HG03565 (cell line): ENCODE measurements at regions not wholly inside any gene's neighbourhood (a gene's known extent, or its start where the extent isn't known, plus 50 kb on each side); places are given as distances from the start of the nearest gene placed in this dataset.

Experiments used
- ATAC-seq: cut with Tn5 transposase; IDR thresholded peaks from one replicate; pipeline ENCODE4 v1.9.1; 2021; ENCODE audit warnings: mild to moderate bottlenecking, moderate library complexity; ENCODE audit not compliant: unreplicated experiment

- ATAC-seq: no peak
These were observed 92.3 kb upstream of the UPP2 start for GRCh38 chr2:158009399-158009798.

GRCh38 chr2:158006961-158007719, 94.5 kb upstream of the UPP2 start:
- ATAC-seq: no peak

GRCh38 chr2:158004126-158004764, 97.4 kb upstream of the UPP2 start:
- no peak for ATAC-seq

- no peak for ATAC-seq
These were observed 99.6 kb upstream of the UPP2 start for GRCh38 chr2:158002079-158002478.

DNA sequence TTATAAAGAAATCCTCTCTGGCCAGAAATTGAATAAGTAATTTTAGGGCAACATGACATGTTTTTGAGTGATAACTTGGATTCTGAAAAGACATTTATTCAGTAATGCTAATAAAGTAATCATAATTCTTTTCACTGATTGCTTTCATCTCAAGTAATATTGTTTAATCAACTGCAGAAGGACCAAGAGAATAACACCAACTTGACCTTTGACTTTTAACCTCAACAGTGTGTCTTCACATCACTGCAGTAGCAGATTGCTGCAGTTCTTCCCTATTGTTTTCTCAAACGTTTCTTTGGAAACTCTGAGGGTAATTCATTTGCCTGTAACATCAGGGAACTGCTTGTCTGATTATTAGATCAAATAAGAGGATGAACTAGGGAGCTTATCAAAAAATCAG, 104.9 kb upstream of the UPP2 start:
- no peak for ATAC-seq

DNA sequence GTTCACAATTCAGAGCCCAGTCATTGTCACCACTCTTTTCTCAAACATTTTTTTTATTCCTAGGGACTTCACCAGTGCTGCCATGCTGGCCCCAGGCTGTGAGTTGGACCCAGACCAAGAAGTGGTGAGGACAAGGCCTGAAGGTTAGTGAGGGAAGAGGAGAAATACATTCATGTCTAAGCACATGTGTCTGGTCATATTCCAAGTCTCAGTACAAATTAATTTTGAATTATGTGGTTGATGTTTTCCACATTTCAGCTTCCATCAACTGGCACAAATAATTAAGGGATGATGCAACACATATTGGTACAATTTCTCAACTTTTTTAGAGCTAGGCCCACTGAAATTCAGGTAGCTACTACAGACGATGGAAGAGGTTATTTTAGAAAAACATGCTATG, 106.6 kb upstream of the UPP2 start:
- no peak for ATAC-seq

DNA sequence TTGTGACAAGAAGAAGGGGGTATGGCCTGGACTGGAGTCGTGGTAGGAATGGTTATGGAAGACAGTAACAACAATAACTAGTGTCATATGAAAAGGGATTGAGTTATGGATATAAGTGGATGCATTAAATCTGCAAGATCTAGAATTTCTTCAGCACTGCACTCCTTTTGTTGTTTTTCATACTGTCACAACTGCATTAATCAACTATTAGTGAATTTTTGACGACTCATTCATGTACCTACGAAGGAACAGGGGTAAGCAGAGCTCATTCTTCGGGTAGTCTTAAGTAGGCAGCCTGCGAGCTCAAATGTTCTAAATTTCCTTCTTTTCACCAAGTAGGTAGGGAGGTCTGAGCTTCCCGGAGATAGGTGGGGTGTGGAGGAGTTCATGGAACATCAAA, 109.7 kb upstream of the UPP2 start:
- no peak for ATAC-seq

- no peak for ATAC-seq
These were observed 111.5 kb upstream of the UPP2 start for GRCh38 chr2:157990173-157990572.

DNA sequence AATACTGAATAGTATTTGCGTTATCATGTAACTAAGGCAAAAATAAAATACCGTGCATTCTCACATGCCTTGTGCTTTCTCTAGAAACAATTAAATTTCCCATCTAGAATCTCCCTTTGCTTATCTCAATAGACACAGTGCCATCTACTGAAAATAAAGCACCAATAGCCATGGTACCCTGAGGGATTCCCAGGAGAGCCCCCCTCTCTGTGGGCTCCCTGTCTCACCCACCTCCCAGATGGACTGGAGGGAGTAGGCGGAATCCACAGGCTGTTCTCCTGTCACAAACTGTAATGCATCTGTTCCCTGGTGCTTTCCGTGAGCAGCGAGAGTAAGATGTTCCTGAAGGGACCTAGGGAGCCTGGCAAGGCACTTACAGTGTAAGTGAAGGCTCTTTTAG, 112.4 kb upstream of the UPP2 start:
- no peak for ATAC-seq

DNA sequence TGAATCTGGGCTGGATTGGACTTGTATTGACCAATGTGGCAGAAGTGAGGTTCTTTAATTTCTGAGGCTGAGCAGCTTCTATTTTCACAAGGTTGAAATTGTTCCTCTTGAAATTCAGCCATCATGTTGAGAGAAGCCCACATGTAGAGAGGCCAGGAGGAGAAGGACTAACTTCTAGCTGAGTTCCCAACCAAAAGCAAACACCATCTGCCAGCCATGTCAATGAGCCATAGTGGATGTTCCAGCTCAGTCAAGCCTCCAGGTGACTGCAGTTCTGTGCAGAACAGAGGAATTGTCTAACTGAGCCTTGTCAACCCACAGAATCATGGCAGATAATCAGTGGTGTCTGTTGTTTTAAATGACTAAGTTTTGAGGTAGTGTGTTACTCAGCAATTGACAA, 110.6 kb upstream of the ACVR1 start:
- no peak for ATAC-seq

DNA sequence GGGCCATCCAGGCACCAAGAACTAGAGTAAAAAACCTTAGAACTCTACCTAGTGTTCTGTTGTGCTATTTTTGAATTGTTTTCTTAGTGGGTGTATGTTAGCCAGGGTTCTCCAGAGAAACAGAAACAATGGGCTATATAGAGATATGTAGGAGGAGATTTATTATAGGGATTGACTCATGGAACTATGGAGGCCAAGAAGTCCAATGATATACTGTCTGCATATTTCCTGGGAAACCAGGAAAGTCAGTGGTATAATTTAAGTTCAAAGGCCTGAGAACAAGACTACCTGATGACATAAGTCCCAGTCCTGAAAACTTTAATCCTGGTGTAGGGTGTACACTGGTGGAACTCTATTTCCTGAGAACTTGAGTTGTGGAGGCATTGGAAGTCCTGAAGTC, 108.7 kb upstream of the ACVR1 start:
- no peak for ATAC-seq

- no peak for ATAC-seq
These were observed 103.9 kb upstream of the ACVR1 start for GRCh38 chr2:157980020-157980419.

DNA sequence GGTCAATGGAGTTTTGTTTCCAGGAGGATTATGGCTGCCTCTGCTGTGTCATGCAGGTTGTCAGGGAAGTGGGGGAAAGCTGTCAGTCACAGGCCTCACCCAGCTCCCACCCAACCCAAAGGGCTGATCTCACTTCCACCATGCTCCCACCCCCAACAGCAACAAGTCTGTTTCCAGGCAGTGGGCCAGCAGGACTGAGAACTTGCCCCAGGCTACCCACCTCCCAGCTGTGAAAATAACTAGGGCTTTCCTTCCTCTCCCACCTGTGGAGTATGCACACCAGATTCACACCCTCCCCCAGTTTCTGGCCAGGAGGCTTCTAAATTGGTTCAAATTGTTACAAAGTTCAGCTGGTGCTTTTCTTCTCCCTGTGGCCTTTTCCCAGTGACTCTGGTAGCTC, 95.6 kb upstream of the ACVR1 start:
- no peak for ATAC-seq

DNA sequence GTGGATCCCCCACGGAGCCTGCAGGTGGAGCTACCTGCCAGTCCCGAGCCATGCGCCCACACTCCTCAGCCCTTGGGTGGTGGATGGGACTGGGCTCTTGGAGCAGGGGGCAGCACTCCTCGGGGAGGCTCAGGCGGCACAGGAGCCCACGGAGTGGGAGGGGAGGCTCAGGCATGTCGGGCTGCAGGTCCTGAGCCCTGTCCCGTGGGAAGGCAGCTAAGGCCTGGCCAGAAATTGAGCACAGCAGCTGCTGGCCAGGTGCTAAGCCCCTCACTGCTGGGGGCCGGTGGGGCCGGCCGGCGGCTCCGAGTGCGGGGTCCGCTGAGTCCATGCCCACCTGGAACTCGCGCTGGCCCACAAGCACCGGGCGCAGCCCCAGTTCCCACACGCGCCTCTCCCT, 91.7 kb upstream of the ACVR1 start:
- ATAC-seq: no peak

- no peak for ATAC-seq
These were observed 83.1 kb upstream of the ACVR1 start for GRCh38 chr2:157959249-157959648.

DNA sequence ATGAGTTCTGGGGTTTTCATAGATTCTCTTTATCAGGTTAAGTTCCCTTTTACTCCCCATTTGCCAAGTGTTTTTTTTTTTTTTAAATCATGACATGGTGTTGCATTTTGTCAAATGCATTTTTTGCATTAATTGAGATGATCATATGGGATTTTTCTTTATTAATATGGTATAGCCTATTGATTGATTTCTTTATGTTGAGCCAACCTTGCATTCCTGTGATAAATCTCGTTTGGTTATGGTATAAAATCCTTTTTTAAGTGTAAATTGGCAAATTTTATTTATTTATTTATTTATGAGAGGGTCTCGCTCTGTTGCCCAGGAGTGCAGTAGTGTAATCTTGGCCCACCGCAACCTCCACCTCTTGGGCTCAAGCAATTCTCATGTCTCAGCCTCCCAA, 81.5 kb upstream of the ACVR1 start:
- ATAC-seq: no peak

DNA sequence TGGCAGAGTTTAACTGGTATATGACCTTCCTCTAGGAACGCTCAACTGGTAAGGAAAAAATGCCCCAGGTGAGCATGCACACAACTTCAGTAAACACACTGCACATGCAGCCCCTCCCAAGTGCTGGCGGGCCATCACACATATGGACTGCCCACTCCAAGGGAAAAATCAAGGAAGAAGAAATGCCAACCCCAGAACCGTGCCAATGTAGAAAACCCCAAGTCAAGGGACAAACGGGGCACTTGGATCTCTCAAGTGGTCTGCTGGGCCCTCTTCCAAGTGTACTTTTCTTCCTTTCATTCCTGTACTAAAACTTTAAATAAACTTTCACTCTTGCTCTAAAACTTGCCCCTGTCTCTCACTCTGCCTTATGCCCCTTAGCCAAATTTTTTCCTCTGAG, 76.4 kb upstream of the ACVR1 start:
- ATAC-seq: no peak

- no peak for ATAC-seq
These were observed 72.7 kb upstream of the ACVR1 start for GRCh38 chr2:157948856-157949255.

GRCh38 chr2:157946919-157947557, 70.9 kb upstream of the ACVR1 start:
- no peak for ATAC-seq

- no peak for ATAC-seq
These were observed 63.9 kb upstream of the ACVR1 start for GRCh38 chr2:157940024-157940423.

- ATAC-seq: no peak
These were observed 62.4 kb upstream of the ACVR1 start for GRCh38 chr2:157938556-157938955.

GRCh38 chr2:157936406-157936805, 60.3 kb upstream of the ACVR1 start:
- ATAC-seq: no peak
